NCI-H748 (cell line): ENCODE measurements at regions not wholly inside any gene's neighbourhood (a gene's known extent, or its start where the extent isn't known, plus 50 kb on each side); places are given as distances from the start of the nearest gene placed in this dataset.
"Not testable (repeated sequence)": the region's sequence is repeated elsewhere in the genome, so short reads cannot be mapped to it uniquely, and the experiment has no call there.

Experiments used
- DNase-seq: peaks from one replicate; lab custom pipeline; 2025; ENCODE audit not compliant: unreplicated experiment; lab: John Stamatoyannopoulos, UW

- DNase-seq, result peak; percentile 43
These were observed 623.3 kb upstream of the MANEA start for GRCh38 chr6:94953867-94954631.

GRCh38 chr6:94955156-94955555 is 622.2 kb upstream of the MANEA start:
- DNase-seq, result peak; percentile 92

GRCh38 chr6:94956910-94957309 is 620.4 kb upstream of the MANEA start:
- DNase-seq, result peak; percentile 59

GRCh38 chr6:94964703-94965102 is 612.6 kb upstream of the MANEA start:
- DNase-seq, result not testable (repeated sequence)

GRCh38 chr6:94988701-94989100 is 588.6 kb upstream of the MANEA start:
- DNase-seq, result no peak

GRCh38 chr6:95017922-95018321 is 559.4 kb upstream of the MANEA start:
- peak; percentile 20 for DNase-seq
